H1 (cell line): ENCODE measurements at regions not wholly inside any gene's neighbourhood (a gene's known extent, or its start where the extent isn't known, plus 50 kb on each side); places are given as distances from the start of the nearest gene placed in this dataset.

Experiments used
- CTCF ChIA-PET: fragments of 300-600 bp; sonication (Branson Sonifier 250); formaldehyde crosslinking; loops from one replicate; lab custom pipeline; 2021; ENCODE audit not compliant: partially characterized antibody; lab: Charles Lee
- POLR2A ChIA-PET: fragments of 300-600 bp; sonication (Branson Sonifier 250); formaldehyde crosslinking; loops from one replicate; lab custom pipeline; 2021; ENCODE audit warnings: inconsistent platforms; ENCODE audit not compliant: partially characterized antibody; lab: Charles Lee
- DNase-seq, 2 experiments: peaks; one replicate each; pipeline versions ENCODE4 v3.0.0 to v3.0.0-alpha.2; 2010 to 2022; ENCODE audit warnings: low spot score in 2 of 2, low read depth in 1 of 2, mixed read lengths in 1 of 2
- FAIRE-seq: peaks from 2 replicates; lab custom pipeline; 2011; peaks lifted over from hg19 to GRCh38; lab: Jason Lieb, UNC
- H2AFZ ChIP-seq: 2 replicates; pipeline ENCODE4 v1.8.1; 2012; ENCODE audit warnings: low read length, inconsistent platforms
- H2AK5ac ChIP-seq: 2 replicates; pipeline ENCODE4 v1.6.1; 2013; ENCODE audit warnings: low read depth, low read length
- H2BK120ac ChIP-seq: replicated peaks from 2 replicates; pipeline ENCODE3; 2013; ENCODE audit warnings: low read depth, low read length, inconsistent platforms
- H2BK12ac ChIP-seq: 2 replicates; pipeline ENCODE4 v1.6.1; 2013; ENCODE audit warnings: low read depth, low read length
- H2BK15ac ChIP-seq: 2 replicates; pipeline ENCODE4 v1.6.1; 2013; ENCODE audit warnings: low read length
- H2BK20ac ChIP-seq: 2 replicates; pipeline ENCODE4 v1.6.1; 2013; ENCODE audit warnings: low read length
- H2BK5ac ChIP-seq: 2 replicates; pipeline ENCODE4 v1.6.1; 2013; ENCODE audit warnings: low read depth, low read length
- H3K14ac ChIP-seq: 2 replicates; pipeline ENCODE4 v1.6.1; 2013; ENCODE audit warnings: inconsistent platforms; ENCODE audit not compliant: insufficient read length
- H3K18ac ChIP-seq: 2 replicates; pipeline ENCODE4 v1.6.1; 2013; ENCODE audit warnings: low read length; ENCODE audit errors: extremely low read depth
- H3K23ac ChIP-seq: 2 replicates; pipeline ENCODE4 v1.6.1; 2013; ENCODE audit warnings: inconsistent platforms; ENCODE audit not compliant: insufficient read length
- H3K23me2 ChIP-seq: 2 replicates; pipeline ENCODE4 v1.6.1; 2013; ENCODE audit warnings: low read depth, low read length
- H3K27ac ChIP-seq: 2 replicates; pipeline ENCODE4 v1.6.1; 2011; ENCODE audit warnings: low read depth, low read length, inconsistent platforms
- H3K27me3 ChIP-seq, 4 experiments: replicated peaks in 1 of 4; 1 replicate in 1 of 4; 2 replicates in 3 of 4; pipeline versions ENCODE4 v1.6.1 to v1.8.1; 2011 to 2013; ENCODE audit warnings: low read length in 3 of 4, mild to moderate bottlenecking in 3 of 4, inconsistent platforms in 2 of 4, mixed read lengths in 2 of 4, moderate library complexity in 1 of 4; ENCODE audit not compliant: control insufficient read depth in 3 of 4, insufficient read depth in 3 of 4; ENCODE audit errors: extremely low read depth in 1 of 4
- H3K36me3 ChIP-seq, 4 experiments: 2 replicates each; pipeline versions ENCODE4 v1.6.1 to v1.8.1; 2011 to 2013; ENCODE audit warnings: mild to moderate bottlenecking in 4 of 4, low read length in 3 of 4, moderate library complexity in 2 of 4, control low read depth in 1 of 4, inconsistent platforms in 1 of 4; ENCODE audit not compliant: insufficient read depth in 4 of 4, control insufficient read depth in 2 of 4
- H3K4ac ChIP-seq: replicated peaks from 2 replicates; pipeline ENCODE3; 2013; ENCODE audit warnings: low read length, low read depth, mixed read lengths, inconsistent platforms; ENCODE audit not compliant: insufficient read length
- H3K4me1 ChIP-seq, 4 experiments: replicated peaks in 1 of 4; 1 replicate in 1 of 4; 2 replicates in 3 of 4; pipeline versions ENCODE4 v1.6.1 to v1.8.1; 2011 to 2013; ENCODE audit warnings: low read length in 3 of 4, inconsistent platforms in 2 of 4, mixed read lengths in 1 of 4; ENCODE audit not compliant: insufficient read depth in 4 of 4, control insufficient read depth in 3 of 4
- H3K4me2 ChIP-seq, 2 experiments: 2 replicates each; pipeline versions ENCODE4 v1.6.1 to v1.8.1; 2011 to 2013; ENCODE audit warnings: low read depth in 2 of 2, low read length in 2 of 2, control low read depth in 1 of 2, inconsistent platforms in 1 of 2, mild to moderate bottlenecking in 1 of 2; ENCODE audit not compliant: insufficient read depth in 1 of 2
- H3K4me3 ChIP-seq, 4 experiments: fragments of 200-600, 300-600 bp in 1 of 4; sonication (generic), shearing (Covaris generic), sonication (Bioruptor Twin) in 1 of 4; 2 replicates each; pipeline versions ENCODE4 v1.5.1 to v1.8.1; 2011 to 2016; ENCODE audit warnings: low read length in 4 of 4, low read depth in 3 of 4, control low read depth in 2 of 4, inconsistent platforms in 2 of 4, mild to moderate bottlenecking in 2 of 4, mixed read lengths in 1 of 4, moderate library complexity in 1 of 4; ENCODE audit not compliant: insufficient read depth in 2 of 4; ENCODE audit errors: extremely low read depth in 1 of 4
- H3K56ac ChIP-seq: replicated peaks from 2 replicates; pipeline ENCODE3; 2013; ENCODE audit warnings: low read depth, mild to moderate bottlenecking, mixed read lengths, low read length, inconsistent platforms; ENCODE audit not compliant: insufficient read length
- H3K79me1 ChIP-seq: 2 replicates; pipeline ENCODE4 v1.6.1; 2013; ENCODE audit warnings: low read depth, low read length, control low read depth
- H3K79me2 ChIP-seq, 2 experiments: 2 replicates each; pipeline versions ENCODE4 v1.6.1 to v1.8.1; 2012 to 2013; ENCODE audit warnings: low read length in 2 of 2, mild to moderate bottlenecking in 2 of 2, inconsistent platforms in 1 of 2; ENCODE audit not compliant: insufficient read depth in 2 of 2, control insufficient read depth in 1 of 2
- H3K9ac ChIP-seq, 4 experiments: replicated peaks in 1 of 4; 1 replicate in 1 of 4; 2 replicates in 3 of 4; pipeline versions ENCODE4 v1.6.1 to v1.8.1; 2011 to 2013; ENCODE audit warnings: low read depth in 3 of 4, low read length in 3 of 4, control low read depth in 2 of 4, mild to moderate bottlenecking in 2 of 4, moderate library complexity in 2 of 4, inconsistent platforms in 1 of 4; ENCODE audit errors: extremely low read depth in 1 of 4
- H3K9me3 ChIP-seq, 2 experiments: 2 replicates each; pipeline versions ENCODE4 v1.6.1 to v1.8.1; 2012 to 2013; ENCODE audit warnings: mild to moderate bottlenecking in 2 of 2, moderate library complexity in 2 of 2, control low read depth in 1 of 2, inconsistent platforms in 1 of 2, low read depth in 1 of 2, low read length in 1 of 2, mixed read lengths in 1 of 2; ENCODE audit not compliant: insufficient read depth in 2 of 2
- H4K20me1 ChIP-seq, 2 experiments: replicated peaks in 1 of 2; 2 replicates each; pipeline versions ENCODE3 to v1.8.1; 2011 to 2013; ENCODE audit warnings: inconsistent platforms in 2 of 2, low read length in 2 of 2, mild to moderate bottlenecking in 1 of 2; ENCODE audit not compliant: insufficient read depth in 2 of 2, control insufficient read depth in 1 of 2
- H4K5ac ChIP-seq: 2 replicates; pipeline ENCODE4 v1.6.1; 2013; ENCODE audit warnings: low read length, low read depth, mixed read lengths, inconsistent platforms; ENCODE audit not compliant: insufficient read length
- H4K8ac ChIP-seq: 2 replicates; pipeline ENCODE4 v1.8.0; 2013; ENCODE audit warnings: mild to moderate bottlenecking, moderate library complexity, low read length, inconsistent platforms; ENCODE audit not compliant: insufficient read depth; ENCODE audit errors: extremely low read depth
- H4K91ac ChIP-seq: replicated peaks from 2 replicates; pipeline ENCODE3; 2013; ENCODE audit warnings: low read length, mixed read lengths, inconsistent platforms; ENCODE audit not compliant: insufficient read length
- BACH1 ChIP-seq: IDR thresholded peaks from 2 replicates; pipeline ENCODE4 v1.6.1; 2012; ENCODE audit warnings: low read length, improper control_type of control experiment
- BCL11A ChIP-seq, 2 experiments: IDR thresholded peaks; one replicate each; pipeline ENCODE4 v1.6.1; 2011; ENCODE audit warnings: low read depth in 2 of 2, low read length in 2 of 2, mild to moderate bottlenecking in 2 of 2
- CBX8 ChIP-seq: fragments of 300-800, 300-1000 bp; sonication (generic); IDR thresholded peaks from 2 replicates; pipeline ENCODE4 v1.7.1; 2016; ENCODE audit warnings: low read depth, low read length, borderline replicate concordance
- EGR1 ChIP-seq: IDR thresholded peaks from 2 replicates; pipeline ENCODE4 v1.6.1; 2011; ENCODE audit warnings: low read depth, low read length, borderline replicate concordance
- MAFK ChIP-seq: IDR thresholded peaks from 2 replicates; pipeline ENCODE4 v1.6.1; 2012; ENCODE audit warnings: low read depth, mild to moderate bottlenecking, improper control_type of control experiment, low read length
- SIX5 ChIP-seq: IDR thresholded peaks from 2 replicates; pipeline ENCODE4 v1.6.1; 2011; ENCODE audit warnings: mild to moderate bottlenecking, low read depth, low read length
- SRF ChIP-seq: IDR thresholded peaks from 2 replicates; pipeline ENCODE4 v1.6.1; 2011; ENCODE audit warnings: mild to moderate bottlenecking, low read depth, low read length, moderate library complexity
- TAF7 ChIP-seq: optimal IDR thresholded peaks from 2 replicates; pipeline ENCODE3; 2011; ENCODE audit warnings: low read depth, mild to moderate bottlenecking, inconsistent platforms, low read length, moderate library complexity, borderline replicate concordance
- TBP ChIP-seq: IDR thresholded peaks from 2 replicates; pipeline ENCODE4 v1.6.1; 2011; ENCODE audit warnings: low read depth, low read length, improper control_type of control experiment
- TCF12 ChIP-seq: IDR thresholded peaks from 2 replicates; pipeline ENCODE4 v1.6.1; 2011; ENCODE audit warnings: low read depth, mild to moderate bottlenecking, low read length
- TEAD4 ChIP-seq: IDR thresholded peaks from 2 replicates; pipeline ENCODE4 v1.6.1; 2012; ENCODE audit warnings: low read depth, low read length, inconsistent platforms, mixed read lengths
- WGBS, 2 experiments: shearing (Covaris generic) in 1 of 2; methylation state at CpG; one replicate each; pipeline versions ENCODE4 v1.1.6 to v1.1.7; 2013 to 2015; ENCODE audit warnings: low lambda C conversion rate in 2 of 2, mixed read lengths in 2 of 2, inconsistent platforms in 1 of 2, low coverage in 1 of 2, missing lambda C conversion rate in 1 of 2; ENCODE audit not compliant: insufficient replicate concordance in 2 of 2, insufficient coverage in 1 of 2, insufficient read length in 1 of 2; ENCODE audit errors: extremely low coverage in 1 of 2, missing lambda C conversion rate in 1 of 2; 5-methylcytosine and 5-hydroxymethylcytosine counted together
- TF ChIP-seq, protein P1 (sequence below), 3 experiments: IDR thresholded peaks; 1 replicate in 2 of 3; 2 replicates in 1 of 3; pipeline versions ENCODE4 v1.5.1 to v1.6.1; 2011; ENCODE audit warnings: low read length in 3 of 3, mild to moderate bottlenecking in 3 of 3, inconsistent platforms in 2 of 3, low read depth in 1 of 3, moderate library complexity in 1 of 3; ENCODE audit not compliant: insufficient read depth in 1 of 3; ENCODE audit errors: control extremely low read depth in 1 of 3

- WGBS, 2 experiments: 90% methylated on average over 7 of the region's 7 CpGs; no CpG with 5 or more reads in 1 of the 2 experiments
- Histone ChIP-seq H3K23me2 (no peaks in the 10 kb centered on the region; the same call in 1 of the 2 replicates), H3K27ac (no peak overlapping the region; the same call in 1 of the 2 replicates), H2BK15ac (no peak overlapping the region; the same call in 1 of the 2 replicates), H2AK5ac (no peak overlapping the region), H4K20me1 (no peaks in the 10 kb centered on the region), H3K79me2 (peaks cover 0 to 16% of the 10 kb centered on the region in 2 experiments; a peak in 2 of 4 replicates), H2AFZ (no peak overlapping the region), H3K79me1 (no peaks in the 10 kb centered on the region), H3K23ac (no peak overlapping the region), H4K5ac (no peak overlapping the region), H2BK20ac (peak overlapping the region; percentile 40), H3K18ac (peak overlapping the region; percentile 64; the same call in 1 of the 2 replicates), H3K9me3 (no peaks in the 10 kb centered on the region), H3K4ac (no peak overlapping the region), H3K14ac (no peak overlapping the region), H3K4me1 (peaks cover 5 to 28% (median 26%) of the 10 kb centered on the region in 4 experiments), H3K27me3 (no peaks in the 10 kb centered on the region), H2BK5ac (peak overlapping the region; percentile 40; the same call in 1 of the 2 replicates), H4K8ac (no peak overlapping the region), H2BK120ac (peak overlapping the region; percentile 1), H4K91ac (peak overlapping the region; percentile 37), H3K36me3 (peaks cover 0 to 6% (median 2%) of the 10 kb centered on the region in 4 experiments; a peak in 2 of 8 replicates), H3K4me3 (no peak overlapping the region), H2BK12ac (no peak overlapping the region; the same call in 1 of the 2 replicates), H3K4me2 (peak overlapping the region in 1 of 2 experiments; percentile 60; a peak in 2 of 4 replicates), H3K56ac (no peak overlapping the region), H3K9ac (no peak overlapping the region)
- FAIRE-seq (no peak), DNase-seq (no peak)
- CTCF ChIA-PET: interaction anchor here (0.6 to 3.9 kb wide), 12 partner anchors 8 to 1240 kb away, joined by 3 to 17 read pairs (median 5); no protein-coding TSS in a partner anchor
- TF ChIP-seq MAFK (no peak), TEAD4 (no peak), BCL11A (IDR thresholded peaks at IDR 0.05; ENCODE audit: low read depth in 2 of 2, low read length in 2 of 2) (no peak), SIX5 (no peak), EGR1 (no peak), BACH1 (no peak), TBP (no peak), CBX8 (no peak), TCF12 (no peak), SRF (no peak), TAF7 (no peak)
- TF ChIP-seq, protein P1, sequence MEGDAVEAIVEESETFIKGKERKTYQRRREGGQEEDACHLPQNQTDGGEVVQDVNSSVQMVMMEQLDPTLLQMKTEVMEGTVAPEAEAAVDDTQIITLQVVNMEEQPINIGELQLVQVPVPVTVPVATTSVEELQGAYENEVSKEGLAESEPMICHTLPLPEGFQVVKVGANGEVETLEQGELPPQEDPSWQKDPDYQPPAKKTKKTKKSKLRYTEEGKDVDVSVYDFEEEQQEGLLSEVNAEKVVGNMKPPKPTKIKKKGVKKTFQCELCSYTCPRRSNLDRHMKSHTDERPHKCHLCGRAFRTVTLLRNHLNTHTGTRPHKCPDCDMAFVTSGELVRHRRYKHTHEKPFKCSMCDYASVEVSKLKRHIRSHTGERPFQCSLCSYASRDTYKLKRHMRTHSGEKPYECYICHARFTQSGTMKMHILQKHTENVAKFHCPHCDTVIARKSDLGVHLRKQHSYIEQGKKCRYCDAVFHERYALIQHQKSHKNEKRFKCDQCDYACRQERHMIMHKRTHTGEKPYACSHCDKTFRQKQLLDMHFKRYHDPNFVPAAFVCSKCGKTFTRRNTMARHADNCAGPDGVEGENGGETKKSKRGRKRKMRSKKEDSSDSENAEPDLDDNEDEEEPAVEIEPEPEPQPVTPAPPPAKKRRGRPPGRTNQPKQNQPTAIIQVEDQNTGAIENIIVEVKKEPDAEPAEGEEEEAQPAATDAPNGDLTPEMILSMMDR (IDR thresholded peaks at IDR 0.05; ENCODE audit: control extremely low read depth in 1 of 3, insufficient read depth in 1 of 3, low read depth in 1 of 3, low read length in 3 of 3): no peak
- POLR2A ChIA-PET: interaction anchor here (0.9 to 1.7 kb wide), 3 partner anchors 12 to 82 kb away, joined by 3 to 4 read pairs (median 4); no protein-coding TSS in a partner anchor
These were observed 156.2 kb upstream of the CAMK1G start for GRCh38 chr1:209427277-209427676.
